HEK293 (cell line): ENCODE measurements at regions not wholly inside any gene's neighbourhood (a gene's known extent, or its start where the extent isn't known, plus 50 kb on each side); places are given as distances from the start of the nearest gene placed in this dataset.

Source experiments
- HOXA7 ChIP-seq: sonication (generic); formaldehyde crosslinking; IDR thresholded peaks from 2 replicates; pipeline ENCODE4 v1.8.1; 2022; ENCODE audit warnings: missing genetic modification reagents, borderline replicate concordance
- PRDM1 ChIP-seq: fragments of 450-650 bp; formaldehyde crosslinking; IDR thresholded peaks from 2 replicates; pipeline ENCODE4; 2016; ENCODE audit warnings: missing biosample characterization, missing genetic modification characterization
- ZBTB26 ChIP-seq: fragments of 450-650 bp; formaldehyde crosslinking; optimal IDR thresholded peaks from 2 replicates; pipeline ENCODE3; 2016; ENCODE audit warnings: missing biosample characterization, mild to moderate bottlenecking, missing genetic modification characterization
- ZBTB8A ChIP-seq: fragments of 450-650 bp; formaldehyde crosslinking; IDR thresholded peaks from 2 replicates; pipeline ENCODE4 v1.5.1; 2016; ENCODE audit warnings: missing biosample characterization, missing genetic modification characterization
- ZNF133 ChIP-seq: fragments of 450-650 bp; formaldehyde crosslinking; IDR thresholded peaks from 2 replicates; pipeline ENCODE4 v1.5.1; 2016; ENCODE audit warnings: missing biosample characterization, missing genetic modification characterization
- ZNF23 ChIP-seq: fragments of 450-650 bp; formaldehyde crosslinking; IDR thresholded peaks from 2 replicates; pipeline ENCODE4 v1.5.1; 2016; ENCODE audit warnings: missing biosample characterization, missing genetic modification characterization, borderline replicate concordance
- ZNF624 ChIP-seq: fragments of 450-650 bp; formaldehyde crosslinking; IDR thresholded peaks from 2 replicates; pipeline ENCODE4 v1.5.1; 2017; ENCODE audit warnings: missing biosample characterization, missing genetic modification characterization
- ZNF76 ChIP-seq: fragments of 450-650 bp; formaldehyde crosslinking; IDR thresholded peaks from 2 replicates; pipeline ENCODE4; 2016; ENCODE audit warnings: low read depth, missing biosample characterization, missing genetic modification characterization, borderline replicate concordance
- TF ChIP-seq, protein P1 (sequence below): fragments of 450-650 bp; formaldehyde crosslinking; IDR thresholded peaks from 2 replicates; pipeline ENCODE4 v1.5.1; 2016; ENCODE audit warnings: missing biosample characterization, missing genetic modification characterization
- TF ChIP-seq, protein P2 (sequence below): fragments of 450-650 bp; IDR thresholded peaks from 2 replicates; pipeline ENCODE4 v1.5.1; 2018; ENCODE audit warnings: missing biosample characterization, missing genetic modification characterization
- TF ChIP-seq, protein P3 (sequence below): fragments of 450-650 bp; formaldehyde crosslinking; IDR thresholded peaks from 2 replicates; pipeline ENCODE4 v1.5.1; 2016; ENCODE audit warnings: missing biosample characterization, missing genetic modification characterization, low read depth

GRCh38 chr5:63351164-63351563 is 611.1 kb downstream of the HTR1A start:
- TF ChIP-seq, protein P1, sequence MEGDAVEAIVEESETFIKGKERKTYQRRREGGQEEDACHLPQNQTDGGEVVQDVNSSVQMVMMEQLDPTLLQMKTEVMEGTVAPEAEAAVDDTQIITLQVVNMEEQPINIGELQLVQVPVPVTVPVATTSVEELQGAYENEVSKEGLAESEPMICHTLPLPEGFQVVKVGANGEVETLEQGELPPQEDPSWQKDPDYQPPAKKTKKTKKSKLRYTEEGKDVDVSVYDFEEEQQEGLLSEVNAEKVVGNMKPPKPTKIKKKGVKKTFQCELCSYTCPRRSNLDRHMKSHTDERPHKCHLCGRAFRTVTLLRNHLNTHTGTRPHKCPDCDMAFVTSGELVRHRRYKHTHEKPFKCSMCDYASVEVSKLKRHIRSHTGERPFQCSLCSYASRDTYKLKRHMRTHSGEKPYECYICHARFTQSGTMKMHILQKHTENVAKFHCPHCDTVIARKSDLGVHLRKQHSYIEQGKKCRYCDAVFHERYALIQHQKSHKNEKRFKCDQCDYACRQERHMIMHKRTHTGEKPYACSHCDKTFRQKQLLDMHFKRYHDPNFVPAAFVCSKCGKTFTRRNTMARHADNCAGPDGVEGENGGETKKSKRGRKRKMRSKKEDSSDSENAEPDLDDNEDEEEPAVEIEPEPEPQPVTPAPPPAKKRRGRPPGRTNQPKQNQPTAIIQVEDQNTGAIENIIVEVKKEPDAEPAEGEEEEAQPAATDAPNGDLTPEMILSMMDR: no peak
- TF ChIP-seq, protein P2, sequence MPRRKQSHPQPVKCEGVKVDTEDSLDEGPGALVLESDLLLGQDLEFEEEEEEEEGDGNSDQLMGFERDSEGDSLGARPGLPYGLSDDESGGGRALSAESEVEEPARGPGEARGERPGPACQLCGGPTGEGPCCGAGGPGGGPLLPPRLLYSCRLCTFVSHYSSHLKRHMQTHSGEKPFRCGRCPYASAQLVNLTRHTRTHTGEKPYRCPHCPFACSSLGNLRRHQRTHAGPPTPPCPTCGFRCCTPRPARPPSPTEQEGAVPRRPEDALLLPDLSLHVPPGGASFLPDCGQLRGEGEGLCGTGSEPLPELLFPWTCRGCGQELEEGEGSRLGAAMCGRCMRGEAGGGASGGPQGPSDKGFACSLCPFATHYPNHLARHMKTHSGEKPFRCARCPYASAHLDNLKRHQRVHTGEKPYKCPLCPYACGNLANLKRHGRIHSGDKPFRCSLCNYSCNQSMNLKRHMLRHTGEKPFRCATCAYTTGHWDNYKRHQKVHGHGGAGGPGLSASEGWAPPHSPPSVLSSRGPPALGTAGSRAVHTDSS (tag by site-specific recombination): no peak
- TF ChIP-seq, protein P3, sequence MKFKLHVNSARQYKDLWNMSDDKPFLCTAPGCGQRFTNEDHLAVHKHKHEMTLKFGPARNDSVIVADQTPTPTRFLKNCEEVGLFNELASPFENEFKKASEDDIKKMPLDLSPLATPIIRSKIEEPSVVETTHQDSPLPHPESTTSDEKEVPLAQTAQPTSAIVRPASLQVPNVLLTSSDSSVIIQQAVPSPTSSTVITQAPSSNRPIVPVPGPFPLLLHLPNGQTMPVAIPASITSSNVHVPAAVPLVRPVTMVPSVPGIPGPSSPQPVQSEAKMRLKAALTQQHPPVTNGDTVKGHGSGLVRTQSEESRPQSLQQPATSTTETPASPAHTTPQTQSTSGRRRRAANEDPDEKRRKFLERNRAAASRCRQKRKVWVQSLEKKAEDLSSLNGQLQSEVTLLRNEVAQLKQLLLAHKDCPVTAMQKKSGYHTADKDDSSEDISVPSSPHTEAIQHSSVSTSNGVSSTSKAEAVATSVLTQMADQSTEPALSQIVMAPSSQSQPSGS (tag by site-specific recombination): no peak
- TF ChIP-seq ZNF133: no peak
- no peak for TF ChIP-seq ZBTB26
- no peak for TF ChIP-seq ZNF23 (tag by site-specific recombination)
- TF ChIP-seq HOXA7 (CRISPR knock-in tag): no peak
- no peak for TF ChIP-seq ZNF76 (tag by site-specific recombination)
- no peak for TF ChIP-seq PRDM1 (tag by site-specific recombination)
- TF ChIP-seq ZNF624 (tag by site-specific recombination): no peak
- TF ChIP-seq ZBTB8A (tag by site-specific recombination): no peak
